Ureter (tissue), 1 donor: ENCODE measurements at regions not wholly inside any gene's neighbourhood (a gene's known extent, or its start where the extent isn't known, plus 50 kb on each side); places are given as distances from the start of the nearest gene placed in this dataset.

Experiments used
- DNase-seq: peaks from one replicate; pipeline ENCODE4 v3.0.0-alpha.2; 2020; ENCODE audit warnings: low spot score
- donor health status: DM: yes; HTN: yes; CAD: no.

GRCh38 chr20:50426866-50427718 is 83.1 kb upstream of the PTPN1 start:
- DNase-seq: no peak

GRCh38 chr20:50427719-50428083 is 82.5 kb upstream of the PTPN1 start:
- DNase-seq: no peak

GRCh38 chr20:50428097-50428828 is 81.9 kb upstream of the PTPN1 start:
- DNase-seq: no peak

- no peak for DNase-seq
Observed at GRCh38 chr20:50429412-50429811, 80.8 kb upstream of the PTPN1 start.

- no peak for DNase-seq
Observed at GRCh38 chr20:50431066-50431450, 79.1 kb upstream of the PTPN1 start.

GRCh38 chr20:50433001-50433761 is 77.0 kb upstream of the PTPN1 start:
- DNase-seq: no peak

- no peak for DNase-seq
Observed at GRCh38 chr20:50434321-50434652, 75.9 kb upstream of the PTPN1 start.

GRCh38 chr20:50434653-50435396 is 75.4 kb upstream of the PTPN1 start:
- DNase-seq: no peak

GRCh38 chr20:50435397-50436051 is 74.7 kb upstream of the PTPN1 start:
- no peak for DNase-seq

GRCh38 chr20:50436052-50436656 is 74.0 kb upstream of the PTPN1 start:
- DNase-seq: no peak

- no peak for DNase-seq
Observed at GRCh38 chr20:50436696-50437095, 73.5 kb upstream of the PTPN1 start.

GRCh38 chr20:50438986-50439407 is 71.2 kb upstream of the PTPN1 start:
- peak; percentile 81 for DNase-seq

GRCh38 chr20:50439539-50440453 is 70.4 kb upstream of the PTPN1 start:
- no peak for DNase-seq

GRCh38 chr20:50442512-50442911 is 67.7 kb upstream of the PTPN1 start:
- no peak for DNase-seq

GRCh38 chr20:50445354-50446151 is 64.6 kb upstream of the PTPN1 start:
- no peak for DNase-seq

- no peak for DNase-seq
Observed at GRCh38 chr20:50446351-50447101, 63.7 kb upstream of the PTPN1 start.

GRCh38 chr20:50447102-50447804 is 62.9 kb upstream of the PTPN1 start:
- no peak for DNase-seq

GRCh38 chr20:50447817-50448216 is 62.4 kb upstream of the PTPN1 start:
- DNase-seq: no peak
